IMR-90 (cell line): ENCODE measurements at regions not wholly inside any gene's neighbourhood (a gene's known extent, or its start where the extent isn't known, plus 50 kb on each side); places are given as distances from the start of the nearest gene placed in this dataset.

Source experiments
- ATAC-seq: fragments of 200-7000 bp; cut with Tn5 transposase; 2 replicates; pipeline ENCODE4 v1.9.1; 2020; ENCODE audit warnings: low read depth, mild to moderate bottlenecking, moderate library complexity
- BruUV-seq: library from RNA; stranded (reverse); fragments of 400-500 nt; replicated peaks from 2 replicates; lab custom pipeline; 2021; lab: Mats Ljungman, UMichigan
- CTCF ChIA-PET: fragments of 300-600 bp; formaldehyde crosslinking; extraction: SDS; loops from one replicate; lab custom pipeline; 2021; ENCODE audit warnings: antibody characterized with exemption; lab: Yijun Ruan, JAX
- POLR2A ChIA-PET: fragments of 300-600 bp; sonication (Branson Sonifier 250); formaldehyde crosslinking; loops from one replicate; lab custom pipeline; 2022; ENCODE audit warnings: antibody characterized with exemption; ENCODE audit not compliant: unreplicated experiment; lab: Charles Lee
- DNase-seq: peaks from one replicate; pipeline ENCODE4 v3.0.0; 2013
- H2AFZ ChIP-seq: replicated peaks from 2 replicates; pipeline ENCODE3; 2013; ENCODE audit warnings: low read length, mild to moderate bottlenecking; ENCODE audit not compliant: poor library complexity
- H2AK5ac ChIP-seq: 2 replicates; pipeline ENCODE4 v1.6.1; 2013; ENCODE audit warnings: low read depth, low read length, inconsistent platforms
- H2AK9ac ChIP-seq: replicated peaks from 2 replicates; pipeline ENCODE3; 2013; ENCODE audit warnings: mild to moderate bottlenecking, low read depth, low read length, moderate library complexity; ENCODE audit not compliant: poor library complexity
- H2BK120ac ChIP-seq: 2 replicates; pipeline ENCODE4 v1.6.1; 2013; ENCODE audit warnings: low read depth, low read length, inconsistent platforms
- H2BK15ac ChIP-seq: 3 replicates; pipeline ENCODE4 v1.6.1; 2013; ENCODE audit warnings: low read depth, low read length, inconsistent platforms
- H2BK20ac ChIP-seq: 2 replicates; pipeline ENCODE4 v1.6.1; 2013; ENCODE audit warnings: low read depth, mild to moderate bottlenecking, inconsistent platforms, low read length, moderate library complexity
- H2BK5ac ChIP-seq: 2 replicates; pipeline ENCODE4 v1.6.1; 2013; ENCODE audit warnings: mild to moderate bottlenecking, low read depth, low read length, inconsistent platforms; ENCODE audit not compliant: poor library complexity, severe bottlenecking
- H3K14ac ChIP-seq: replicated peaks from 2 replicates; pipeline ENCODE4 v1.6.1; 2013; ENCODE audit warnings: low read depth, low read length, inconsistent platforms
- H3K18ac ChIP-seq: 2 replicates; pipeline ENCODE4 v1.6.1; 2013; ENCODE audit warnings: low read depth, low read length, control low read depth
- H3K23ac ChIP-seq: 2 replicates; pipeline ENCODE4 v1.6.1; 2013; ENCODE audit warnings: low read depth, low read length, inconsistent platforms
- H3K27ac ChIP-seq: 2 replicates; pipeline ENCODE4 v1.5.1; 2013; ENCODE audit warnings: mild to moderate bottlenecking, control low read depth, low read length; ENCODE audit not compliant: insufficient read depth
- H3K27me3 ChIP-seq: 2 replicates; pipeline ENCODE4 v1.6.1; 2013; ENCODE audit warnings: low read length; ENCODE audit not compliant: control insufficient read depth, insufficient read depth
- H3K36me3 ChIP-seq: 2 replicates; pipeline ENCODE4 v1.6.1; 2013; ENCODE audit warnings: low read length, mixed read lengths; ENCODE audit not compliant: control insufficient read depth, insufficient read depth
- H3K4ac ChIP-seq: 2 replicates; pipeline ENCODE4 v1.6.1; 2013; ENCODE audit warnings: low read depth, low read length, inconsistent platforms
- H3K4me1 ChIP-seq: 2 replicates; pipeline ENCODE4 v1.6.1; 2013; ENCODE audit warnings: low read length, mixed read lengths; ENCODE audit not compliant: control insufficient read depth, insufficient read depth
- H3K4me2 ChIP-seq: 2 replicates; pipeline ENCODE4 v1.6.1; 2013; ENCODE audit warnings: low read depth, mild to moderate bottlenecking, control low read depth, low read length, moderate library complexity
- H3K4me3 ChIP-seq: 2 replicates; pipeline ENCODE4 v1.5.1; 2013; ENCODE audit warnings: low read depth, mild to moderate bottlenecking, control low read depth, low read length, moderate library complexity; ENCODE audit not compliant: insufficient read depth
- H3K56ac ChIP-seq: 2 replicates; pipeline ENCODE4 v1.6.1; 2013; ENCODE audit warnings: low read length, inconsistent platforms; ENCODE audit not compliant: insufficient read depth; ENCODE audit errors: extremely low read depth
- H3K79me1 ChIP-seq, 2 experiments: 2 replicates each; pipeline ENCODE4 v1.6.1; 2013; ENCODE audit warnings: low read length in 2 of 2, inconsistent platforms in 1 of 2, low read depth in 1 of 2
- H3K9ac ChIP-seq: 2 replicates; pipeline ENCODE4 v1.6.1; 2013; ENCODE audit warnings: low read depth, low read length, control low read depth
- H3K9me1 ChIP-seq: 2 replicates; pipeline ENCODE4 v1.6.1; 2013; ENCODE audit warnings: low read length, inconsistent platforms; ENCODE audit not compliant: insufficient read depth
- H3K9me3 ChIP-seq: 2 replicates; pipeline ENCODE4 v1.6.1; 2013; ENCODE audit warnings: low read length; ENCODE audit not compliant: control insufficient read depth, insufficient read depth
- H4K20me1 ChIP-seq: 2 replicates; pipeline ENCODE4 v1.6.1; 2013; ENCODE audit warnings: low read length, inconsistent platforms; ENCODE audit not compliant: insufficient read depth
- H4K5ac ChIP-seq: 2 replicates; pipeline ENCODE4 v1.6.1; 2013; ENCODE audit warnings: mild to moderate bottlenecking, low read depth, low read length, control low read depth
- H4K8ac ChIP-seq, 2 experiments: 2 replicates each; pipeline ENCODE4 v1.6.1; 2013; ENCODE audit warnings: low read depth in 2 of 2, low read length in 2 of 2, control low read depth in 1 of 2, inconsistent platforms in 1 of 2
- H4K91ac ChIP-seq: 2 replicates; pipeline ENCODE4 v1.6.1; 2013; ENCODE audit warnings: low read depth, low read length, inconsistent platforms; ENCODE audit not compliant: insufficient read depth
- BHLHE40 ChIP-seq: fragments of 150-350 bp; IDR thresholded peaks from 2 replicates; pipeline ENCODE4 v1.6.1; 2016; ENCODE audit warnings: mild to moderate bottlenecking, low read depth, low read length
- CEBPB ChIP-seq: IDR thresholded peaks from 2 replicates; pipeline ENCODE4 v1.6.1; 2012; ENCODE audit warnings: low read depth, low read length, improper control_type of control experiment
- CHD1 ChIP-seq: IDR thresholded peaks from 2 replicates; pipeline ENCODE4 v1.6.1; 2012; ENCODE audit warnings: low read depth, low read length, improper control_type of control experiment
- FOS ChIP-seq: fragments of 150-350 bp; IDR thresholded peaks from 2 replicates; pipeline ENCODE4 v1.6.1; 2016; ENCODE audit warnings: low read depth, low read length
- MAFK ChIP-seq: IDR thresholded peaks from 2 replicates; pipeline ENCODE4 v1.6.1; 2012; ENCODE audit warnings: low read depth, low read length, improper control_type of control experiment
- MAZ ChIP-seq: IDR thresholded peaks from 2 replicates; pipeline ENCODE4 v1.6.1; 2012; ENCODE audit warnings: low read depth, mild to moderate bottlenecking, low read length, improper control_type of control experiment, moderate library complexity, borderline replicate concordance
- MXI1 ChIP-seq: IDR thresholded peaks from 2 replicates; pipeline ENCODE4 v1.6.1; 2012; ENCODE audit warnings: low read depth, mild to moderate bottlenecking, low read length, moderate library complexity, borderline replicate concordance
- NFE2L2 ChIP-seq: fragments of 150-350 bp; IDR thresholded peaks from 2 replicates; pipeline ENCODE4 v1.6.1; 2016; ENCODE audit warnings: low read depth, mild to moderate bottlenecking, low read length
- POLR2A ChIP-seq: IDR thresholded peaks from 2 replicates; pipeline ENCODE4 v1.6.1; 2012; ENCODE audit warnings: mild to moderate bottlenecking, low read depth, low read length
- RAD21 ChIP-seq: IDR thresholded peaks from 2 replicates; pipeline ENCODE4 v1.6.1; 2012; ENCODE audit warnings: low read length, improper control_type of control experiment
- RCOR1 ChIP-seq: IDR thresholded peaks from 2 replicates; pipeline ENCODE4 v1.6.1; 2012; ENCODE audit warnings: mild to moderate bottlenecking, low read length, improper control_type of control experiment; ENCODE audit not compliant: insufficient replicate concordance
- RFX5 ChIP-seq: IDR thresholded peaks from 2 replicates; pipeline ENCODE4 v1.8.0; 2012; ENCODE audit warnings: low read depth, mild to moderate bottlenecking, low read length, moderate library complexity
- SMC3 ChIP-seq: fragments of 150-350 bp; IDR thresholded peaks from 2 replicates; pipeline ENCODE4 v1.6.1; 2016; ENCODE audit warnings: low read depth, mild to moderate bottlenecking, antibody characterized with exemption, low read length, moderate library complexity
- WGBS, 2 experiments: methylation state at CpG; one replicate each; pipeline versions ENCODE4 v1.1.5 to v1.1.7; 2013; ENCODE audit warnings: missing lambda C conversion rate in 2 of 2; ENCODE audit not compliant: insufficient read length in 1 of 2; ENCODE audit errors: extremely low coverage in 2 of 2; 5-methylcytosine and 5-hydroxymethylcytosine counted together
- dilution Hi-C: fragments of 300-500 bp; cut with HindIII; formaldehyde crosslinking; loops from one replicate; pipeline ENCODE4 v1.14.3; 2018; ENCODE audit warnings: low sequenced_read_pairs; ENCODE audit not compliant: unreplicated experiment
- in situ Hi-C: fragments of 300-500 bp; cut with MboI; formaldehyde crosslinking; loops from 3 replicates; pipeline ENCODE4 v1.14.3; 2019; ENCODE audit warnings: low sequenced_read_pairs, inconsistent platforms, mixed read lengths
- intact Hi-C: fragments of 100-400 bp; cut with micrococcal nuclease; formaldehyde crosslinking; loops from 2 replicates; pipeline ENCODE4 v1.10.0; 2022
- TF ChIP-seq, protein P1 (sequence below): conservative IDR thresholded peaks from 2 replicates; pipeline ENCODE4 v1.5.1; 2012; ENCODE audit warnings: mild to moderate bottlenecking, low read depth, low read length, improper control_type of control experiment
- TF ChIP-seq, protein P2 (sequence below): fragments of 150-350 bp; IDR thresholded peaks from 2 replicates; pipeline ENCODE4 v1.6.1; 2016; ENCODE audit warnings: low read depth, mild to moderate bottlenecking, low read length, moderate library complexity, borderline replicate concordance
- TF ChIP-seq, protein P3 (sequence below): fragments of 150-350 bp; IDR thresholded peaks from 2 replicates; pipeline ENCODE4 v1.6.1; 2017; ENCODE audit warnings: mild to moderate bottlenecking, antibody characterized with exemption, low read length, low read depth

DNA sequence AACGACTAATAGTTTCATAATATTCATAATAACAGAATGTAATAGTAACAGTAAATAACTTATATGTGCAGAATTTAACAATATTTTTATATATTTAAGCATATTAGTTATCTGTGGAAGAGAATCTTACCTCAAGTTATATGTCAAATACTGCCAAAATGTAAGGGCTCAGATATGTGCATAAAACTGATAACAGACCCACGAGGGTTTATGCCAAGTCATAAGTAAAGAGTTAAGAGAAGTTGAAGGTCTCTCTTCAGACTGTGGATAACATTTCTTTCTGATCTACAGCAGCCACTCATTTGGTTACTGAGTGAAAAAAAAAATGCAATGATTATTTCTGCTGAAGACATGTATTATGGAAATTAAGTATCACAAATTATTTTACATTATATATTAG is 1167.8 kb upstream of the NCAM2 start:
- no peak for DNase-seq
- no peaks in the 10 kb centered on the region for H3K36me3 ChIP-seq
- H2BK120ac ChIP-seq = no peak overlapping the region
- H4K8ac ChIP-seq = no peak overlapping the region
- H3K27ac ChIP-seq = no peak overlapping the region
- ChIA-PET POLR2A (no interaction called here), CTCF (no interaction called here)
- no peak overlapping the region for H2AFZ ChIP-seq
- no peak overlapping the region for H2BK20ac ChIP-seq
- H3K23ac ChIP-seq = no peak overlapping the region
- no peak for ATAC-seq
- no peaks in the 10 kb centered on the region for H3K79me1 ChIP-seq
- no peak overlapping the region for H4K91ac ChIP-seq
- no peak overlapping the region for H3K56ac ChIP-seq
- BruUV-seq = no TSS peak
- H2AK5ac ChIP-seq = no peak overlapping the region
- no CpG with 5 or more reads among the region's 2 CpGs for WGBS, 2 experiments
- TF ChIP-seq, protein P1, sequence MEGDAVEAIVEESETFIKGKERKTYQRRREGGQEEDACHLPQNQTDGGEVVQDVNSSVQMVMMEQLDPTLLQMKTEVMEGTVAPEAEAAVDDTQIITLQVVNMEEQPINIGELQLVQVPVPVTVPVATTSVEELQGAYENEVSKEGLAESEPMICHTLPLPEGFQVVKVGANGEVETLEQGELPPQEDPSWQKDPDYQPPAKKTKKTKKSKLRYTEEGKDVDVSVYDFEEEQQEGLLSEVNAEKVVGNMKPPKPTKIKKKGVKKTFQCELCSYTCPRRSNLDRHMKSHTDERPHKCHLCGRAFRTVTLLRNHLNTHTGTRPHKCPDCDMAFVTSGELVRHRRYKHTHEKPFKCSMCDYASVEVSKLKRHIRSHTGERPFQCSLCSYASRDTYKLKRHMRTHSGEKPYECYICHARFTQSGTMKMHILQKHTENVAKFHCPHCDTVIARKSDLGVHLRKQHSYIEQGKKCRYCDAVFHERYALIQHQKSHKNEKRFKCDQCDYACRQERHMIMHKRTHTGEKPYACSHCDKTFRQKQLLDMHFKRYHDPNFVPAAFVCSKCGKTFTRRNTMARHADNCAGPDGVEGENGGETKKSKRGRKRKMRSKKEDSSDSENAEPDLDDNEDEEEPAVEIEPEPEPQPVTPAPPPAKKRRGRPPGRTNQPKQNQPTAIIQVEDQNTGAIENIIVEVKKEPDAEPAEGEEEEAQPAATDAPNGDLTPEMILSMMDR = no peak
- no peak for TF ChIP-seq MXI1
- no peak for TF ChIP-seq MAZ
- no peak for TF ChIP-seq RFX5
- no peak for TF ChIP-seq MAFK
- TF ChIP-seq CEBPB = no peak
- no peak for TF ChIP-seq RCOR1
- no peak for TF ChIP-seq FOS
- TF ChIP-seq, protein P2, sequence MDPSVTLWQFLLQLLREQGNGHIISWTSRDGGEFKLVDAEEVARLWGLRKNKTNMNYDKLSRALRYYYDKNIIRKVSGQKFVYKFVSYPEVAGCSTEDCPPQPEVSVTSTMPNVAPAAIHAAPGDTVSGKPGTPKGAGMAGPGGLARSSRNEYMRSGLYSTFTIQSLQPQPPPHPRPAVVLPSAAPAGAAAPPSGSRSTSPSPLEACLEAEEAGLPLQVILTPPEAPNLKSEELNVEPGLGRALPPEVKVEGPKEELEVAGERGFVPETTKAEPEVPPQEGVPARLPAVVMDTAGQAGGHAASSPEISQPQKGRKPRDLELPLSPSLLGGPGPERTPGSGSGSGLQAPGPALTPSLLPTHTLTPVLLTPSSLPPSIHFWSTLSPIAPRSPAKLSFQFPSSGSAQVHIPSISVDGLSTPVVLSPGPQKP = no peak
- no peak for TF ChIP-seq CHD1
- no peak for TF ChIP-seq NFE2L2
- TF ChIP-seq SMC3 = no peak
- no peak for TF ChIP-seq POLR2A
- TF ChIP-seq, protein P3, sequence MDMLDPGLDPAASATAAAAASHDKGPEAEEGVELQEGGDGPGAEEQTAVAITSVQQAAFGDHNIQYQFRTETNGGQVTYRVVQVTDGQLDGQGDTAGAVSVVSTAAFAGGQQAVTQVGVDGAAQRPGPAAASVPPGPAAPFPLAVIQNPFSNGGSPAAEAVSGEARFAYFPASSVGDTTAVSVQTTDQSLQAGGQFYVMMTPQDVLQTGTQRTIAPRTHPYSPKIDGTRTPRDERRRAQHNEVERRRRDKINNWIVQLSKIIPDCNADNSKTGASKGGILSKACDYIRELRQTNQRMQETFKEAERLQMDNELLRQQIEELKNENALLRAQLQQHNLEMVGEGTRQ = no peak
- no peak for TF ChIP-seq BHLHE40
- TF ChIP-seq RAD21 = no peak
- no peak overlapping the region for H2AK9ac ChIP-seq
- no peak overlapping the region for H2BK5ac ChIP-seq
- H4K5ac ChIP-seq = no peak overlapping the region
- H2BK15ac ChIP-seq = no peak overlapping the region
- H3K9ac ChIP-seq = no peak overlapping the region
- intact Hi-C loops (no loop called here), in situ Hi-C loops (no loop called here), dilution Hi-C loops (no loop called here)
- H3K4ac ChIP-seq = no peak overlapping the region
- no peak overlapping the region for H3K4me2 ChIP-seq
- no peaks in the 10 kb centered on the region for H3K27me3 ChIP-seq
- no peaks in the 10 kb centered on the region for H3K4me1 ChIP-seq
- H3K9me1 ChIP-seq = no peaks in the 10 kb centered on the region
- H3K4me3 ChIP-seq = no peak overlapping the region
- no peak overlapping the region for H3K14ac ChIP-seq
- H3K9me3 ChIP-seq = peaks cover 2% of the 10 kb centered on the region; the same call in 1 of the 2 replicates
- H4K20me1 ChIP-seq = no peaks in the 10 kb centered on the region
- no peak overlapping the region for H3K18ac ChIP-seq
